GM18873 (cell line): ENCODE measurements at regions not wholly inside any gene's neighbourhood (a gene's known extent, or its start where the extent isn't known, plus 50 kb on each side); places are given as distances from the start of the nearest gene placed in this dataset.
"Not testable (repeated sequence)": the region's sequence is repeated elsewhere in the genome, so short reads cannot be mapped to it uniquely, and the experiment has no call there.

Experiments used
- ATAC-seq: cut with Tn5 transposase; IDR thresholded peaks from one replicate; pipeline ENCODE4 v1.9.1; 2021; ENCODE audit warnings: mild to moderate bottlenecking, moderate library complexity, moderate number of reproducible peaks; ENCODE audit not compliant: unreplicated experiment, low FRiP score

DNA sequence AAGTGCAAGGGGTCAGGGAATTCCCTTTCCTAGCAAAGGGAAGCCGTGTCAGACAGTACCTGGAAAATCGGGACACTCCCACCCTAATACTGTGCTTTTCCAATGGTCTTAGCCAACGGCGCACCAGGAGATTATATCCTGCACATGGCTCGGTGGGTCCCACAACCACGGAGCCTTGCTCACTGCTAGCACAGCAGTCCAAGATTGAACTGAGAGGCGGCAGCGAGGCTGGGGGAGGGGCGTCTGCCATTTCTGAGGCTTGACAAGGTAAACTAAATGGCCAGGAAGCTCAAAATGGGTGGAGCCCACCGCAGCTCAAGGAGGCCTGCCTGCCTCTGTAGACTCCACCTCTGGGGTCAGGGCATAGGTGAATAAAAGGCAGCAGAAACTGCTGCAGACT lies 76.5 kb upstream of the LINC00632 start:
- not testable (repeated sequence) for ATAC-seq

DNA sequence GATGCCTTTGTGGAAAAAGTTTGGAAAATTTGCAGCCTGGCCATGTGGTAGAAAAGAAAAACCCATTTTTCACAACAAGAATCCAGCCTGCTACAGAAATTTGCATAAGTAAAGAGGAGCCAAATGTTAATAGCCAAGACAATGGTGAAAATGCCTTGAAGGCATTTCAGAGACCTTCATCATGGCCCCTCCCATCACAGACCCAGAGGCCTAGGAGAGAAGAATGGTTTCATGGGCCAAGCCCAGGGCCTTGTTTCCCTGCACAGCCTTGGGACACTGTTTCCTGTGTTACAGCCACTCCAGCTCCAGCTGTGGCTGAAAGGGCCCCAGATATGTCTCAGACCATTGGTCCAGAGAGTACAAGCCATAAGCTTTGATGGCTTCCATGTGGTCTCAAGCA lies 101.4 kb upstream of the LINC00632 start:
- no peak for ATAC-seq

DNA sequence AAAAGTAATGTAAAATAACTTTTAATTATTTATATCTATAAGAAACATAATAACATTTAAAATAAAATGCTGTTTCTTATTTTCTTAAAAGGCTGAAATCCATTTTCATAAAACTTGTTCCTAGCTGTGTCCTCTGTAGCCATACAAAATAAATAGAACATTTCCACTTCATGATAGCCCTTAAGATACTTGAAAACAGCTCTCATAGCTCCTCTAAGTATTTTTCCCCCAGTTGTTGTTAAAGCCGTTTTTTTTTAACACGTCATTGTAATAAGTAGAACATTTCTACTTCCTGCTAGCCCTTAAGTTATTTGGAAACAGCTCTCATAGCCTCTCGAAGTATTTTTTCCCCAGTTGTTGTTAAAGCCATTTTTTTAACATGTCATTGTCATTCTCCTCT lies 97.3 kb upstream of the SOX3 start:
- ATAC-seq = no peak

DNA sequence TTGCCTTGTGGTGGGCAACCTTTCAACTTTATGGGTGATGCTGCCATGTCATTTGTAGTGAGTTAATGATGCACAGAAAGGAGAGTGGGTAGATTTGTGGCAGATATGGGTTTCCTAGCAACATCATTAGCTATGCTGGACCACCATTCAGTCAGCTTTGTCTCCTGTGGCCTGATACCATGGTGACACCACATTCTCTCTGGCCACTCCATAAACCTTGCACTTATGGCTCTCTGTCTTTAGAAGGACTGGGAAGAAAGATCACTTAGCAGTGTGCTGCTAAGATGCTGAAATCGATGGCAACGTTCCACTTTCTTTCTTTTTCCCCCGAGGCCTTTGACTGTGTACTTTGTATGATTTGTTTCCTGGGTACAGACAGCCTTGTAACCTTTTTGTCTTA lies 95.0 kb upstream of the SOX3 start:
- no peak for ATAC-seq

GRCh38 chrX:140589657-140590056 lies 84.8 kb upstream of the SOX3 start:
- ATAC-seq = no peak

DNA sequence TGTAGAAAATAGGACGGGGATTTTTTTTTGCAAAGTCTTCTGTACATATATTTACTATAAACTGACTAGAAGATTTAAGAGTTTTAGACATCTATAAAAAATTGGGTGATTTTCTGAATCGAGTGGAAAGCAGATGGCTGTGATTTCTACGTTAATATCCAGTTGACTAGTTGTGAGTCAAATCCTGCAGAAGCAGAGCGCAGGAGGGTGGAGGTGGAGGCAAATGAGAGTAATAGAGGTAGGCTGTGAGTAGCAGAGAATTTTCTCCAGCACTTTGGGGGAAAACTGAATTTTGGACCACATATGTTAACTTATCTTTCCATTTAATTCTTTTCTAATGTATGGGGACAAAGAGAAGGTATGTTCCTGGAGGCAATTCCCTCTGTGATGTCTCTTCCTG lies 82.1 kb upstream of the SOX3 start:
- ATAC-seq = no peak

DNA sequence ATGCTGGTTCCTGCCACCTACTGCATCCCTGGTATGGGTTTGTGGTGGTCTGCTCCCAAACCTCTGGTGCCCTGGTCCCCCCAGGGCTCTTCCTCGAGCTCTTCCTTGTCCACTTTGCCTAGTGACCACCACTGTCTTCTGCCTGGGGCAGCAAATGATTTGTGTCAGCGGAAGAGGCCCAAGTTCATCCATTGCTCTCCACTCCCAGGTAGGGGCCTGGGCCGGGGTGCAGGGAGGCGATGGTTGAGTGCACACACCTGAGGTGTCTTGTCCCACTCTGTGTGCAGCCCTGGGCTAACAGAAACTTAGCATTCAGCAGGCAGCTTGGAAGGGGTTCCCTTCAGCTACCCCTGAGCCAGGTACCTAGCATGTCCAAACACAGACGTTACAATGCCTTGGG lies 75.6 kb upstream of the SOX3 start:
- no peak for ATAC-seq

DNA sequence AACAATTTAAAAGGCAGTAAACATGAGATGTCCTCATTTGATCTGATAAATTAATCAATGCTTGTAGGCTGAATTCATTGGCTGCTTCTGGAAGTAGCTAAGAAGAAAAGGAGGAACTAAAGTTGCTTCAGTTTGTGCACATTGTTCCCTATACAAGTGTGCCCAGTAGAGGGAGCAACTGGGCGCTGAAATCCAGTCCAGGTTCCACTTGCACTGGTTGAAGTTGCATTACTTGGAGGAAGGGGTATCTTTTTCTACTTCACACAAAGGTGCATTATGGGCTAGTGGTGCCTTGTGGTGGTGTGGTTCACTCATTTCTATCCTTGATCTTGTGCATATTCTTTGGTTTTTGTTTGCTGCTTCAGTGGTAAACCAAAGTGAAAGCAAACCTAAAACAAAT lies 67.9 kb upstream of the SOX3 start:
- peak; percentile 64 for ATAC-seq

- no peak for ATAC-seq
Observed at GRCh38 chrX:140563893-140564292, 59.0 kb upstream of the SOX3 start.
